Testis (tissue), 2 donors: ENCODE measurements at regions not wholly inside any gene's neighbourhood (a gene's known extent, or its start where the extent isn't known, plus 50 kb on each side); places are given as distances from the start of the nearest gene placed in this dataset.

Experiments used
- POLR2A ChIP-seq: fragments of 450-650 bp; IDR thresholded peaks from one replicate; pipeline ENCODE4 v1.6.1; 2017; ENCODE audit warnings: antibody characterized with exemption, mild to moderate bottlenecking, moderate library complexity
- TF ChIP-seq, protein P1 (sequence below), 3 experiments: fragments of 450-650 bp in 2 of 3; fragments of 200-600 bp in 1 of 3; sonication (generic) in 1 of 3; IDR thresholded peaks; one replicate each; pipeline ENCODE4 v1.5.1; 2016 to 2019; ENCODE audit warnings: antibody characterized with exemption in 3 of 3, mild to moderate bottlenecking in 2 of 3, moderate library complexity in 1 of 3

DNA sequence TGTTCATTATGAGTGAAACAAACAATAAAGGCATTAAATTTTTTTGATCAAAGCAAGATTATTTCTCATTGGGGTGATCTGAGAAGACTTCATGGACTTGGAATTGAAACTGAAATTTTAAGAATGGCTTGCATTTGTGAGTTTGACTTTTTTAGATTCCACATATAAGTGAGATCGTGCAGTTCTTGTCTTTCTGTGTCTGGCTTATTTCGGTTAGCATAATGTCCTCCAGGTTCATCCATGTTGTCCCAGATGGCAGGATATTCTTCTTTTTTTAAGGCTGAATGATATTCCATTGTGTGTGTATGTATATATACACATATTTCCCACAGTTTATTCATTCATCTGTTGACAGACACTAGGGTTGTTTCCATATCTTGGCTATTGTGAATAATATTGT is 716.5 kb downstream of the PRELID2 start:
- TF ChIP-seq, protein P1, sequence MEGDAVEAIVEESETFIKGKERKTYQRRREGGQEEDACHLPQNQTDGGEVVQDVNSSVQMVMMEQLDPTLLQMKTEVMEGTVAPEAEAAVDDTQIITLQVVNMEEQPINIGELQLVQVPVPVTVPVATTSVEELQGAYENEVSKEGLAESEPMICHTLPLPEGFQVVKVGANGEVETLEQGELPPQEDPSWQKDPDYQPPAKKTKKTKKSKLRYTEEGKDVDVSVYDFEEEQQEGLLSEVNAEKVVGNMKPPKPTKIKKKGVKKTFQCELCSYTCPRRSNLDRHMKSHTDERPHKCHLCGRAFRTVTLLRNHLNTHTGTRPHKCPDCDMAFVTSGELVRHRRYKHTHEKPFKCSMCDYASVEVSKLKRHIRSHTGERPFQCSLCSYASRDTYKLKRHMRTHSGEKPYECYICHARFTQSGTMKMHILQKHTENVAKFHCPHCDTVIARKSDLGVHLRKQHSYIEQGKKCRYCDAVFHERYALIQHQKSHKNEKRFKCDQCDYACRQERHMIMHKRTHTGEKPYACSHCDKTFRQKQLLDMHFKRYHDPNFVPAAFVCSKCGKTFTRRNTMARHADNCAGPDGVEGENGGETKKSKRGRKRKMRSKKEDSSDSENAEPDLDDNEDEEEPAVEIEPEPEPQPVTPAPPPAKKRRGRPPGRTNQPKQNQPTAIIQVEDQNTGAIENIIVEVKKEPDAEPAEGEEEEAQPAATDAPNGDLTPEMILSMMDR (IDR thresholded peaks at IDR 0.05): no peak
- no peak for TF ChIP-seq POLR2A
